SK-MEL-5 (cell line): ENCODE measurements at regions not wholly inside any gene's neighbourhood (a gene's known extent, or its start where the extent isn't known, plus 50 kb on each side); places are given as distances from the start of the nearest gene placed in this dataset.
"Not testable (repeated sequence)": the region's sequence is repeated elsewhere in the genome, so short reads cannot be mapped to it uniquely, and the experiment has no call there.

Experiments
- DNase-seq: peaks from one replicate; pipeline ENCODE4 v3.0.0-alpha.2; 2016; ENCODE audit warnings: low read depth, low spot score
- in situ Hi-C: cut with HindIII; loops from 2 replicates; pipeline ENCODE4 v1.10.0; 2016; ENCODE audit warnings: low sequenced_read_pairs, high pct_unique_total_duplicates, low pct_unique_long_range_greater_than_20kb

DNA sequence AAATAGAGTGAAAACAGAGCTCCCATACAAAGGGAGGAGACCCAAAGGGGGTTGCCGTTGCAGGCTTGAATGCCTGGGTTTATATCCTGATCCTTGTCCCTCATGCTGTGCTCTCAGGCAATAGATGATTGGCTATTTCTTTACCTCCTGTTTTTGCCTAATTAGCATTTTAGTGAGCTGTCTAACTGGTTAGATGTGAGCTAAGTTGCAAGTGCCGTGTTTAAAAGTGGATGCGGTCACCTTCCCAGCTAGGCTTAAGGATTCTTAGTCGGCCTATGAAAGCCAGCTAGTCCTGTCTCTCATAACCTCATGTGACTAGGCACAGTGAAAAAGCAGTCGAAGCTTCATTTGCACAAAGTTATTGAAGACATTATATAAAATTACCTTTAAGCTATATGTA, 356.7 kb upstream of the TMPRSS15 start:
- in situ Hi-C loops: no loop called here
- DNase-seq: no peak

DNA sequence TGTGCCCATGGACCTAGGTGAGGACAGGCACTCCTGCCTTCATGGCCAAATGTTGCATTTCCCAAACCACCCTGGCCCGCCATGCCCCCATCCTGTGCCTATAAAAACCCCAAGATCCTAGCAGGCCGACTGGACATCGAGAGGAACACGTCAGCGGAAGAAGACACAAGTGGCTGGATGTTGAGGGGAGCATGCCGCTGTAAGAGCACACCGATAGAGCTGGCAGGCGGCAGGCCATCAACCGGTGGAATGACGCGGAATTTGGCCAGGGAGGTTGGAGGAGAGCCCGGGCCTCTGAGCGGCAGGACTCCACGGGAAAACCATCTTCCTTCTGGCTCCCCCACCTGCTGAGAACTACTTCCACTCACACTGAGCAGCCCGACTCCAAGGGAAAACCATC, 361.1 kb upstream of the TMPRSS15 start:
- in situ Hi-C loops: no loop called here

DNA sequence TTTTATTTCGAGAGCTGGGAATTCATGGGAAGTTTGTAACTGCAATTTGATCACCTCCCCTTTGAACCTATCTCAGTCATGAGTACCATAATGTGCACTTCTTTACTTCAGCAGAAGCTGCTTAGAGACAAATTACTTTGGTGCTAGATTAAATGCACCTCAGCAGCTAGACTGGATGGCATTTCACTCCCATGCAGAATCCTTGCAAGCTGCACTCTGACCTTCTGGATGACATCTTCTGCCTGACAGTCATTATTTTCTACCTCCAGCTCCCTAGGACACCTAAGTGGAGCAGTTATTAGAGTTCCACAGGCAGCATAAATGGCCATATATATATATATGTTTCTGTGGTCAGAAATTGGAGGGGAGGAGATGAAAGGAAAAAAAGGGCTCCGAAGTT, 366.0 kb upstream of the TMPRSS15 start:
- DNase-seq: no peak
- in situ Hi-C loops: no loop called here

More for the DNA sequence above, 361.1 kb upstream of the TMPRSS15 start:
- DNase-seq: no peak

DNA sequence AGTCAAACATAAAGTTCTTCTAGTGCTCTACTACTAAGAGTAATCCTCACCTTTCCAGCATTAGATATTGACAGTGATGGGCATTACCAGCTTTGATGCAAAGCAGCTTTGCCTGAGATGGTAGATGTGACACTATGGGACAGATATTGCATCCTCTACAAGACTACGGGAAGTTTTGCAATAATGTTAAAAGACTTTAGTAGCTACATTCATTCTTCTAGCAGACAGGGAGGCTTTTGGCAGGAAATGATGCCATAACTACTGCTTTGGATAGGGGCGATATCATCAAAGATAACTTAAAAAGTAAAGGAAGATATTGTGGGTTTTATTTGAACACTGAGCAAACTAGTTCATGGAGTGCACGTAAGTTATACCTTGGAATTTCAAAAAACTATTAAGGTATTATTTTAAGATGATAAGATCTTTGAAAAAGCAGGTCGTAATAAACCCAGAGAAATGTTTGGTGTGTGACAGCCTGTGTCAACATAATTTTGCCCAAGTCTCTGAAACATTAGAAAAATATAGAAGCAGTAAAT, 368.3 kb upstream of the TMPRSS15 start:
- no peak for DNase-seq
- in situ Hi-C loops: no loop called here

DNA sequence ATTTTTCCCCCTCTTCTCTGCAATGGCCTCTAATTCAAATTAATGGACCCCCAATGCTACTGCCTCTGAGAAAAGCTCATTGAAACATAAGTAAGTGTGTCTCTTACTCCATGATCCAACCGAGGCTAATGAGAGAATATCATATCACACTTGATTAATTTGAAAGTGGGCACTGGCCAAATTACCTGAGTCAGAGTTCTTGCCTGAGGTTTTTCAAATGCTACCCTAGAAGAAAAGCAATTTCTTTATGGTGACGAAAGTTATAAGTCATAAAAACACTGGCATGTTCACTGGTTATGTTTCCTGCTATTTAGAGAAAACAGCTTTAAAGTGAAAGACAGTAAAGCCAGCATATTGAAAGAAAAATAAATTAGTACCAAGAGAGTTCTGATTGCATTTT, 368.8 kb upstream of the TMPRSS15 start:
- in situ Hi-C loops: no loop called here
- no peak for DNase-seq

DNA sequence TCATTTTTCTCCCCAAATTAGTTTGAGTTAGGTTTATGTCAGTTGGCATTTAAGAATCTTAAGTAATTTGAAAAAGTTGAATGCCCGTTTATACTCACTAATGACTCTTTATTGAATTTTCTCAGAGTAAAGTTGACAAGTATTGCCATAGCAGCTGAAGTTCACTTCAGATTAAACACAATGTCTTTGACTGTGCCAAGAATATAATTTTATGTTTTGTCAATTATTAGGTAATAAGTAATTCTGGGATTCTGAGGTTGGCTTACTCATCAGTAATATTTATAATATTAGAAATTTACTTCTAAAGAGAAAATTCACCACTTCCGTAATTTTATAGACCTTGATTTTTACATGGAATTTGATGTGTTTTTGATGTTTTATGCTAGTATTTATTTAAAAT, 369.3 kb upstream of the TMPRSS15 start:
- in situ Hi-C loops: no loop called here
- DNase-seq: no peak

DNA sequence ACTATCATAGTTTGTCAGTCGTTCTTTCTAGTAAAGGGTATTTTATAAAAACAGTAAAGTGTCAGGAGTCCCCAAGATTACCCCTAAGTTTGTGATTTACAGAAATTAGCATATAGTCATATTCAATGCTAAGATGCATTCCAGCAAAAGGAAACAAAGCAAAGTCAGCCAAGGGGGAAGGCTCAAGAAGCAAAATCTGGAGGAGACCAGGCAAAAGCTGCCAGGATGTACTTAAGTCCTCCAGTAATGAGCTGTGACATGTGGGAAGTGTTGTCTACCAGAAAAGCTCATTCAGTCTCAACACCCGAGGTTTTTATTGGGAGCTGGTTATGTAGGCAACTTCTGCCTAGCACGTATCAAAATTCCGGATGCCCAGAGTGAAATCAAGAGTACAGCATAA, 373.4 kb upstream of the TMPRSS15 start:
- in situ Hi-C loops: no loop called here
- DNase-seq: no peak

DNA sequence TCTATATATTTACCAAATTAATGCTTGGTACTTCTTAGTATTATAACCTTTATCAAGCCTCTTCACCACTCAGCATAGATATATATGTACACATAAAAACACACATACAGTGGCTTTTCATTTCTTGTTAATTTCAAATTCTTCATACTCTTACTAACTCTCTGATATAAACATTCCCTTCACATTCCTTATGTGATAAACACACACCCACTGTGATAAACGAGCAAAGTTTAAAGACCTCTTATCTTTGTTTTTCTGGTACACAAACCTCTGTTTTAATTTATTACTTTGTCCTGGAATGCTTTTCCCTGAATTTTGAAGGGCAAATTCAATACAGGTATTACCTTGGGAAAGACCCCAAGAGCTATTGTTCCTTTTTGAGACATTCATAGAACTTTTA, 379.1 kb upstream of the TMPRSS15 start:
- no peak for DNase-seq

DNA sequence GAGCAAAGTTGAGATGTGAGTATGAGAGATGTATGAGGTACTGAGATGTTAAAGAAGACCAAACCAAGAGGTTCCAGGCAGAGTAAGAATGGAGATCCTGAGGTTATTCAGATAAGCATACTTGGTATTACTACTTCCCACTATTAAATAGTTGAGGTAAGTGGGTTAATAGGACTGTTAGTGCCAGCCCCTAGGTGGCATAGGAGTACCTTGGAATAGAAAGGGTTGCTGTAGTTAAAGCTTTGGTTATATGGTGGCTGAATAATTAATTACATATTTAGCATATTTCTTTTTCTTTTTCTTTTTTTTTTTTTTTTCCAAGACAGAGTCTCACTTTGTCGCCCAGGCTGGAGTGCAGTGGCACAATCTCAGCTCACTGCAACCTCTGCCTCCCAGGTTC, 397.9 kb upstream of the TMPRSS15 start:
- in situ Hi-C loops: no loop called here
- peak; percentile 50 for DNase-seq

More for the DNA sequence above, 379.1 kb upstream of the TMPRSS15 start:
- in situ Hi-C loops: no loop called here

DNA sequence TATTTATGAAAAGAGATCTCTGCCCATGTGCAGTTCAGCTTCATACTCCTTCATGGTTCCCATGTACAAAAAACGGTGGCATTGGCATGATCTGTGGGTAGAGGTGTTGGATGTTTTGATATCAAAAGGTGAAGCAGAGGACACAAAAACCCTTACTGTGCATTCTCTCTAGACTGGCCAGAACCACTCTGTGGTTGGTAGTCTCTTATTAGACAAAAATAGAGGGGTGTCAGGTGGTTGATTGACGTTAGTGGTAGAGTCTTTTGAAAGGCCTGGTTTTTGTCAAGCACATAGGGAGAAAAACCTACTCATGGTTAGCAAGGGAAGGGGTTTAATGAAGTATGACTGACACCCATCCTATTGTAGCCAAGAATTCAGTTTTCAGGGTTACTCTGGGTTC, 400.0 kb upstream of the TMPRSS15 start:
- DNase-seq: no peak
- in situ Hi-C loops: no loop called here

DNA sequence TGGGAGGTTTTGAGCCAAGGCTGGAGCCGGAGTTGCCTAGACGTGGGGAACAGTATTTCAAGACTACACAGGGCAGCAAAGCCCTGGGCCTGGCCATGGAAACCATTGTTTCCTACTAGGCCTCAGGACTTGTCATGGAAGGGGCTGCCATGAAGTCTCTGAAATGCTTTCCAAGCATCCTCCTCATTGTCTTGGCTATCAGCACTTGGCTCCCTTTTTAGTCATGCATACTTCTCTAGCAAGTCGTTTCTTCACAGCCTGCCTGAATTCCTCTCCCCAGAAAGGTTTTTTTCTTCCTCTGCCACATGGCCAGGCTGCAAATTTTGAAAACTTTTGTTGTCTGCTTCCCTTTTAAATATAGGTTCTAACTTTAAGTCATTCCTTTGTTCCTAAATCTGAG, 406.6 kb upstream of the TMPRSS15 start:
- in situ Hi-C loops: no loop called here
- DNase-seq: no peak

DNA sequence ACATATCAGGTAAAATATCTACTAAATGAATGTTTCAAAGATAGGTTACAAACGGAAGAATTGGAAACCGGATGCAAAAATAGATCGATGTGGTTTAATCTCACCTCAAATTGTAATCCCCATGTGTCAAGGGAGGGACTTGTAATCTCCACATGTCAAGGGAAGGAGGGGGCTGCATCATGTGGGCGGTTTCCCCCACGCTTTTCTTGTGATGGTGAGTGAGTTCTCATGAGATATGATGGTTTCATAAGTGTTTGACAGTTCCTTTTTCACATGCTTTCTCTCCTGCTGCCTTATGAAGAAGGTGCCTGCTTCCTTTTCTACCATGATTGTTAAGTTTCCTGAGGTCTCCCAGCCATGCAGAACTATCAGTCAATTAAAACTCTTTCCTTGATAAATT, 408.7 kb upstream of the TMPRSS15 start:
- DNase-seq: no peak
- in situ Hi-C loops: no loop called here

DNA sequence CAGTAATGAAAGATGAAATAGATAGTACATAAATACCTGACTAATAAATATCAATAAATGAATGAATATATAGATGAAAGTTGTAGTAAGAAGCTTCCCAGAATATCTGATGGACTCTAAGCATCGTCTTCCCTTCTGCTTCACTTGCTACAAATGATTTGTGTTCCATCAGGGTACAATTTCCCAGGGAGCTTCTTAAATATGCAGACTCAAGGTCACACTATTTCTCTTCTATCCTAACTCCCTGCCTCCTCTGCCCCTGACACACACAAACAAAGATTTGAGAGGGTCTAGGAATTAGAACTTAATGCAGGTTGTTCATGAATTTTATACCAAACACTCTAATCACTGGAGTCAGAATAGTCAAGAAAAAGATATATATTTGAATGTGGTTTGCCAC, 415.9 kb upstream of the TMPRSS15 start:
- DNase-seq: no peak
- in situ Hi-C loops: no loop called here

DNA sequence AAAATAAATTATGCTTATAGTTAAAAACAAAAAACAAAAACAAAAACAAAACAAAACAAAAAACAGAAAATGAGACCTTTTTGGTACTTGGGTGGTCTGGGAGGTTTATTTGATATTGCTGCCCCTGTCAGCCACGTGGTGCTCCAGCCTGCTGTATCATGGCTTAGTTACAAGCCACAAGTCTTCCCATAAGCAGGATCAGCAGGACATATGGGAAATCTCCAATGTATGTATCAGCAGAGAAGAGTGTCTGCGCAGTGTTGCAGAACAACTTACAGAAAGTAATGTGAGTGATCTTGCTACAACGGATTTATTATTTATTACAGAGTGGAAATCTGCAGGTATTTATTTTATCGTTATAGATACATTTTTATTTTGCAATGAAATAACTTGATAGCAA, 423.0 kb upstream of the TMPRSS15 start:
- no peak for DNase-seq
- in situ Hi-C loops: no loop called here

DNA sequence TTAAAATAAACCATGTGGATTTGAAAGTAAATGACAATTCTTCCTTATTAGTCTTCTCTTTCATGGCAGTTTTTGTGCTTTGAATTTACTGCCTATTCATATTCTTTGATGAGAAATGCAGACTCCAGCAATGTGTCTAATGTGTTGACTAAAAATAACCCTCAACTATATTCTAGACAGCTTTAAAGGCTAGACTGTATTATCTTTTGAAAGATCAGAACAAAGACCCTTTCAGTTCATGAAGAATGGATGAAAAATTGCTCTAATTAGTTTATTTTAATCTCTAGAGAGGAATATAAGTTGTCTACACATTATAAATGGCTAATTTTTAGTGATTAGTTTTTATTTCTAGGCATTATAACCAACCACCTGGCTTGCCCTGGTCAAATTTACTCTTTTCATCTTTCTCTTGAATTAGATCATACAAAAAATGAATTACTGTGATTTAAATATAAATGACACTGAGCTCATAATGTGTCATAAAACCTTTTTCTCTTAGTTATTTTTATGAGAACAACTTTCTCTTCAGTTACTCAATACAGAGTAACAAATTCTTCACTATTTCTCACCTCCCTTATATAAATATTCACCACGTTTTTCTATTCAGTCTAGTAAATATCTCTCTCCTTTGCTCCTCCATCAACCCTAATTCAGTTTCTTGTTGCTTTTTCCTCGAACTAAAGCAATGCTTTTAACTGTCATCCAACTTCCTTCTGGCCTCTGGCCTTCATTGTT, 428.5 kb upstream of the TMPRSS15 start:
- in situ Hi-C loops: no loop called here
- no peak for DNase-seq

DNA sequence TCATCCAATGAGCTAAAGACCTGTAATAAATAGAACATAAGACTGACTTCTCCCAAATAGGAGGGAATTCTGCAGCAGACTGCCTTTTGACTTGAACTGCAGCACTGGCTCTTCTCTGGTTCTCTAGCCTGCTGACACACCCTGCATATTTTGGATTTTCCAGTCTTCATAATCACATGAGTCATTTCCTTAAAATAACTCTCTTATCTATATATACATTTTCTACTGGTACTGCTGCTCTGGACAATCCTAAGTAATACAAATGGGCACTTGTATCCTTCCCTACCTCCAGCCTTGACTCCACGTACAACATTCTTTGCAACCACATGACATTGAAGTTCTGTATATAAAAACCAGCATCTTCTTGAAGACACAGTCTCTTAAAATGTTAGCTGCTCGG, 429.4 kb upstream of the TMPRSS15 start:
- in situ Hi-C loops: no loop called here
- DNase-seq: peak; percentile 64

DNA sequence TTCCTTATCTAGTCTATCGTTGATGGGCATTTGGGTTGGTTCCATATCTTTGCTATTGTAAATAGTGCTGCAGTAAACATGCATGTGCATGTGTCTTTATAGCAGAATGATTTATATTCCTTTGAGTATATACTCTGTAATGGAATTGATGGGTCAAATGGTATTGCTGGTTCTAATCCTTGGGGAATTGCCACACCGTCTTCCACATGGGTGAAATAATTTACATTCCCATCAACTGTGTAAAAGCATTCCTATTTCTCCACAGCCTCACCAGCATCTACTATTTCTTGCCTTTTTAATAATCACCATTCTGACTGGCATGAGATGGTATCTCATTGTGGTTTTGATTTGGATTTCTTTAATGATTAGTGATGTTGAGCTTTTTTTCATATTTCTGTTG, 430.5 kb upstream of the TMPRSS15 start:
- DNase-seq, in situ Hi-C loops: not testable (repeated sequence)

DNA sequence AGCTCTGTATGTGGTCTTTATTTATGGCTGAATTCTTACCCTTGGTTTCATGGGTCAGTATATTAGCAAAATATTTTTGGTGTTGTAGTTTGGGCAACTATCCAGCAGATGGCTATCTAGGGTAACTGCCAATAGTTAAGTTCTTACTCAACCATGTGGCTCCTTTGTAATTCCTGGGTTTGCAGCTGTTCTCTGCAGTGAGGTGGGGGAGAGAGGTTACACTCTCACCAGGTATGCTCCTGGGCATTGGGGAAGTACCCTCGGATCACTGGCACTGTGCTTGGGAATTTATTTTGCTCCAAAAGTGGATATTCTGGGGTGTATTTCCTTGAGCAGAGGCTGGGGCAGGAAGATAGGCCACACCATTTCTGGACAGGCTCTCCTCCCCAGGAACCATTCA, 436.7 kb upstream of the TMPRSS15 start:
- in situ Hi-C loops: no loop called here
- peak; percentile 55 for DNase-seq

DNA sequence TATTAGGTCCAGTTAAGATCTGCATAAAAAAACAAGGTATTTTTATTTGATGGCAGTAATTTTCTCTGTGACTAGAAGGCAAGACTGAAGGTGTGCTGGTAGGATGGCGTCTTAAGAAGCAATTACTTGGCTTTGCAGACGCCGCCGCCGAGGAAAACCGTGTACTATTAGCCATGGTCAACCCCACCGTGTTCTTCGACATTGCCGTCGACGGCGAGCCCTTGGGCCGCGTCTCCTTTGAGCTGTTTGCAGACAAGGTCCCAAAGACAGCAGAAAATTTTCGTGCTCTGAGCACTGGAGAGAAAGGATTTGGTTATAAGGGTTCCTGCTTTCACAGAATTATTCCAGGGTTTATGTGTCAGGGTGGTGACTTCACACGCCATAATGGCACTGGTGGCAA, 454.0 kb upstream of the TMPRSS15 start:
- DNase-seq, in situ Hi-C loops: not testable (repeated sequence)

DNA sequence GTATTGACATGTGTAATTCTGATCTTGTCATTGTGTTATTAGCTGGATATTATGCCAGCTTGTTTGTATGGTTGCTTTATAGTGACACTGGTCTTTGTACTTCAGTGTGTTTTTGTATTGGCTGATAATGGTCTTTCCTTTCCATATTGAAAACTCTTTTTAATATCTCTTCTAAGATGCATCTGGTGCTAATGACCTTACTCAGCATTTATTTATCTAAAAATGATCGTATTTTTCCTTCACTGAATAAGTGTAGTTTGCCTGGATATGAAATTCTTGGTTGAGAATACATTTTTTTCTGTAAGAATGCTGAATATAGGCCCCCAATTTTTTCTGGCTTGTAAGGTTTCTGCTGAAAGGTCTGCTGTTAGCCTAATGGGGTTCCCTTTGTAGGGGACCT, 465.5 kb upstream of the TMPRSS15 start:
- in situ Hi-C loops: no loop called here
- no peak for DNase-seq
